WTC11 (cell line): ENCODE measurements at regions not wholly inside any gene's neighbourhood (a gene's known extent, or its start where the extent isn't known, plus 50 kb on each side); places are given as distances from the start of the nearest gene placed in this dataset.

Experiments used
- ATAC-seq: fragments of 200-7000 bp; cut with Tn5 transposase; 2 replicates; pipeline ENCODE4 v1.10.0; 2021; ENCODE audit warnings: mild to moderate bottlenecking, moderate library complexity
- CTCF ChIA-PET: fragments of 300-600 bp; sonication (Branson Sonifier 250); formaldehyde crosslinking; loops from one replicate; lab custom pipeline; 2021; ENCODE audit warnings: antibody characterized with exemption; lab: Charles Lee
- POLR2A ChIA-PET: fragments of 350-600 bp; sonication (Branson Sonifier 250); formaldehyde crosslinking; loops from one replicate; lab custom pipeline; 2021; ENCODE audit warnings: antibody characterized with exemption; lab: Charles Lee
- DNase-seq: peaks from one replicate; pipeline ENCODE4 v3.0.0; 2021; ENCODE audit warnings: low spot score
- H3K27ac Mint-ChIP-seq: 2 replicates; pipeline ENCODE4 v1.8.0; 2021; ENCODE audit warnings: mixed read lengths
- H3K27me3 Mint-ChIP-seq: 2 replicates; pipeline ENCODE4 v1.8.0; 2021; ENCODE audit warnings: low read depth, mild to moderate bottlenecking, moderate library complexity, mixed read lengths
- H3K36me3 Mint-ChIP-seq: 2 replicates; pipeline ENCODE4 v1.8.0; 2021; ENCODE audit warnings: mixed read lengths
- H3K4me1 Mint-ChIP-seq: 2 replicates; pipeline ENCODE4 v1.8.0; 2022; ENCODE audit warnings: mixed read lengths
- H3K4me3 Mint-ChIP-seq: 2 replicates; pipeline ENCODE4 v1.8.0; 2021; ENCODE audit warnings: mild to moderate bottlenecking, moderate library complexity, mixed read lengths
- H3K9me3 Mint-ChIP-seq: 2 replicates; pipeline ENCODE4 v1.8.0; 2021; ENCODE audit warnings: mixed read lengths
- CREB1 ChIP-seq: sonication (generic); formaldehyde crosslinking; IDR thresholded peaks from 2 replicates; pipeline ENCODE4 v1.8.0; 2023; ENCODE audit warnings: mild to moderate bottlenecking, missing genetic modification reagents
- E2F1 ChIP-seq: sonication (generic); formaldehyde crosslinking; IDR thresholded peaks from 2 replicates; pipeline ENCODE4 v1.8.0; 2022; ENCODE audit warnings: mild to moderate bottlenecking, missing genetic modification reagents
- E2F4 ChIP-seq: sonication (generic); formaldehyde crosslinking; IDR thresholded peaks from 2 replicates; pipeline ENCODE4 v1.8.1; 2022; ENCODE audit warnings: low read depth, mild to moderate bottlenecking, moderate library complexity, missing genetic modification reagents, borderline replicate concordance
- ELF4 ChIP-seq: sonication (generic); formaldehyde crosslinking; IDR thresholded peaks from 2 replicates; pipeline ENCODE4 v1.8.1; 2022; ENCODE audit warnings: low read depth, mild to moderate bottlenecking, moderate library complexity, missing genetic modification reagents
- ETV6 ChIP-seq: sonication (generic); formaldehyde crosslinking; IDR thresholded peaks from 2 replicates; pipeline ENCODE4 v1.8.1; 2022; ENCODE audit warnings: mild to moderate bottlenecking, missing genetic modification reagents
- FOXP1 ChIP-seq: sonication (generic); formaldehyde crosslinking; IDR thresholded peaks from 2 replicates; pipeline ENCODE4 v1.8.0; 2022; ENCODE audit warnings: missing genetic modification reagents, mild to moderate bottlenecking, moderate library complexity, borderline replicate concordance
- GABPB1 ChIP-seq: sonication (generic); formaldehyde crosslinking; IDR thresholded peaks from 2 replicates; pipeline ENCODE4 v1.8.1; 2023; ENCODE audit warnings: mild to moderate bottlenecking, missing genetic modification reagents
- KAT7 ChIP-seq: sonication (generic); formaldehyde crosslinking; IDR thresholded peaks from 2 replicates; pipeline ENCODE4 v1.8.1; 2023; ENCODE audit warnings: missing genetic modification reagents, mild to moderate bottlenecking, borderline replicate concordance
- NR3C1 ChIP-seq: sonication (generic); formaldehyde crosslinking; conservative IDR thresholded peaks from 2 replicates; pipeline ENCODE4 v1.8.1; 2023; ENCODE audit warnings: low read depth, mild to moderate bottlenecking, missing genetic modification reagents
- RELA ChIP-seq: sonication (generic); formaldehyde crosslinking; IDR thresholded peaks from 2 replicates; pipeline ENCODE4 v1.8.1; 2022; ENCODE audit warnings: missing genetic modification reagents, mild to moderate bottlenecking, borderline replicate concordance
- STAT6 ChIP-seq: sonication (generic); formaldehyde crosslinking; conservative IDR thresholded peaks from 2 replicates; pipeline ENCODE4 v1.8.1; 2023; ENCODE audit warnings: mild to moderate bottlenecking, low read depth, missing genetic modification reagents, moderate library complexity
- TEAD1 ChIP-seq: sonication (generic); formaldehyde crosslinking; IDR thresholded peaks from 2 replicates; pipeline ENCODE4 v1.8.0; 2022; ENCODE audit warnings: mild to moderate bottlenecking, missing genetic modification reagents
- ZNF263 ChIP-seq: sonication (generic); formaldehyde crosslinking; IDR thresholded peaks from 2 replicates; pipeline ENCODE4 v1.8.1; 2022; ENCODE audit warnings: low read depth, mild to moderate bottlenecking, moderate library complexity, missing genetic modification reagents
- ZNF425 ChIP-seq: fragments of 250-450 bp; sonication (Bioruptor Pico); conservative IDR thresholded peaks from 2 replicates; pipeline ENCODE4 v1.9.0; 2021; ENCODE audit warnings: mild to moderate bottlenecking
- TF ChIP-seq, protein P1 (sequence below): sonication (generic); formaldehyde crosslinking; IDR thresholded peaks from 2 replicates; pipeline ENCODE4 v1.8.1; 2022; ENCODE audit warnings: low read depth, missing genetic modification reagents, borderline replicate concordance
- TF ChIP-seq, protein P2 (sequence below): sonication (generic); formaldehyde crosslinking; IDR thresholded peaks from 2 replicates; pipeline ENCODE4 v1.8.1; 2023; ENCODE audit warnings: mild to moderate bottlenecking, missing genetic modification reagents, moderate library complexity
- TF ChIP-seq, protein P3 (sequence below): sonication (generic); formaldehyde crosslinking; IDR thresholded peaks from 2 replicates; pipeline ENCODE4 v1.8.0; 2022; ENCODE audit warnings: missing genetic modification reagents
- TF ChIP-seq, protein P4 (sequence below): sonication (generic); formaldehyde crosslinking; IDR thresholded peaks from 2 replicates; pipeline ENCODE4 v1.8.0; 2023; ENCODE audit warnings: missing genetic modification reagents
- TF ChIP-seq, protein P5 (sequence below): sonication (generic); formaldehyde crosslinking; IDR thresholded peaks from 2 replicates; pipeline ENCODE4 v1.8.1; 2023; ENCODE audit warnings: mild to moderate bottlenecking, missing genetic modification reagents

DNA sequence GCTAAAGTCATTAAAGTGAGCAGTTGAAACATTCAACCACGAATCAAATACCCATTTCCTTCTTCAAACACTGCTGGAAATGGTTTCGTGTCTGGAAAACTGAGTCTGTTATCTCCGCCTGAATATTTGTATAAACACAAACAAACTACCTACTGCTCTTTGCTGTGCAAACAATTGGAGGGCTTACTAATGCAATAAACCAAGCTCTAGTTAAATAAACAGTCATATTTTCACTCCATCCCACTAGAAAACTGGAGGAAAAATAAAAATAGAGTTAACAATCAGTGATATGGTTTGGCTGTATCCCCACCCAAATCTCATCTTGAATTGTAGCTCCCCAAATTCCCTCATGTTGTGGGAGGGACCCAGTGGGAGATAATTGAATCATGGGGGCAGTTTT lies 397.6 kb downstream of the RASEF start (continued):
- TF ChIP-seq E2F1 (CRISPR knock-in tag): no peak
- TF ChIP-seq, protein P1, sequence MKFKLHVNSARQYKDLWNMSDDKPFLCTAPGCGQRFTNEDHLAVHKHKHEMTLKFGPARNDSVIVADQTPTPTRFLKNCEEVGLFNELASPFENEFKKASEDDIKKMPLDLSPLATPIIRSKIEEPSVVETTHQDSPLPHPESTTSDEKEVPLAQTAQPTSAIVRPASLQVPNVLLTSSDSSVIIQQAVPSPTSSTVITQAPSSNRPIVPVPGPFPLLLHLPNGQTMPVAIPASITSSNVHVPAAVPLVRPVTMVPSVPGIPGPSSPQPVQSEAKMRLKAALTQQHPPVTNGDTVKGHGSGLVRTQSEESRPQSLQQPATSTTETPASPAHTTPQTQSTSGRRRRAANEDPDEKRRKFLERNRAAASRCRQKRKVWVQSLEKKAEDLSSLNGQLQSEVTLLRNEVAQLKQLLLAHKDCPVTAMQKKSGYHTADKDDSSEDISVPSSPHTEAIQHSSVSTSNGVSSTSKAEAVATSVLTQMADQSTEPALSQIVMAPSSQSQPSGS (CRISPR knock-in tag): no peak
- no peak for TF ChIP-seq ETV6
- no peak for TF ChIP-seq GABPB1 (CRISPR knock-in tag)
- TF ChIP-seq CREB1: no peak
- TF ChIP-seq ZNF425: no peak
- no peak for TF ChIP-seq RELA (CRISPR knock-in tag)
- TF ChIP-seq NR3C1: no peak

DNA sequence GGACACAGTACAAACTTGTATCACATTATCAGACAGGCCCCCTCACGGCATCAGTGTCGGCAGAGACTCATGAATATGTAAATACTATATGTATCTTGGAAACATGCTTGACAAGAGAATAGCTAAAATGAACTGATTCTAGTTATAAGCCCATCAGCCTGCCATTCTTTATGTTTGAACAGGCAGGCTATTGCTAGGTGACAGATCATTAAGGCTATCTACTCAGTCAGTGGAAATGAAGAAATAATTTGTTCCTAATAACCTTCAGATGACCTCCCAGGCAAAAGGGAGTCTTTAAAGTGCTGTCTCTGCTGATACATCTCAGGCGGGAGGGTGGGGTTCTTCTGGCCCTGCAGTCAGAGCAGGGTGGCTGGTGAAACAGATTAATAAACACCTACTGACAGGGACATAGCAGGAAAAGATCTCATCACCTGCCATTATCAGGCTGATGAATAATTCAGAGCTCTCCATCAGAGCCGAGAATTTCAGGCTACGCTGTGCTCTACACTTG lies 394.2 kb downstream of the RASEF start:
- Mint-ChIP-seq H3K36me3 (no peaks in the 10 kb centered on the region), H3K27ac (no peak overlapping the region), H3K9me3 (no peaks in the 10 kb centered on the region), H3K27me3 (no peaks in the 10 kb centered on the region; the same call in 1 of the 2 replicates), H3K4me1 (peaks cover 19% of the 10 kb centered on the region), H3K4me3 (no peak overlapping the region)
- DNase-seq (no peak), ATAC-seq (no peak)
- ChIA-PET CTCF (no interaction called here), POLR2A (no interaction called here)
- no peak for TF ChIP-seq ZNF263
- no peak for TF ChIP-seq STAT6
- TF ChIP-seq, protein P2, sequence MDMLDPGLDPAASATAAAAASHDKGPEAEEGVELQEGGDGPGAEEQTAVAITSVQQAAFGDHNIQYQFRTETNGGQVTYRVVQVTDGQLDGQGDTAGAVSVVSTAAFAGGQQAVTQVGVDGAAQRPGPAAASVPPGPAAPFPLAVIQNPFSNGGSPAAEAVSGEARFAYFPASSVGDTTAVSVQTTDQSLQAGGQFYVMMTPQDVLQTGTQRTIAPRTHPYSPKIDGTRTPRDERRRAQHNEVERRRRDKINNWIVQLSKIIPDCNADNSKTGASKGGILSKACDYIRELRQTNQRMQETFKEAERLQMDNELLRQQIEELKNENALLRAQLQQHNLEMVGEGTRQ (CRISPR knock-in tag): no peak
- no peak for TF ChIP-seq FOXP1 (CRISPR knock-in tag)
- no peak for TF ChIP-seq E2F4 (CRISPR knock-in tag)
- no peak for TF ChIP-seq ELF4 (CRISPR knock-in tag)
- no peak for TF ChIP-seq KAT7 (CRISPR knock-in tag)
- TF ChIP-seq NR3C1: no peak
- TF ChIP-seq, protein P3, sequence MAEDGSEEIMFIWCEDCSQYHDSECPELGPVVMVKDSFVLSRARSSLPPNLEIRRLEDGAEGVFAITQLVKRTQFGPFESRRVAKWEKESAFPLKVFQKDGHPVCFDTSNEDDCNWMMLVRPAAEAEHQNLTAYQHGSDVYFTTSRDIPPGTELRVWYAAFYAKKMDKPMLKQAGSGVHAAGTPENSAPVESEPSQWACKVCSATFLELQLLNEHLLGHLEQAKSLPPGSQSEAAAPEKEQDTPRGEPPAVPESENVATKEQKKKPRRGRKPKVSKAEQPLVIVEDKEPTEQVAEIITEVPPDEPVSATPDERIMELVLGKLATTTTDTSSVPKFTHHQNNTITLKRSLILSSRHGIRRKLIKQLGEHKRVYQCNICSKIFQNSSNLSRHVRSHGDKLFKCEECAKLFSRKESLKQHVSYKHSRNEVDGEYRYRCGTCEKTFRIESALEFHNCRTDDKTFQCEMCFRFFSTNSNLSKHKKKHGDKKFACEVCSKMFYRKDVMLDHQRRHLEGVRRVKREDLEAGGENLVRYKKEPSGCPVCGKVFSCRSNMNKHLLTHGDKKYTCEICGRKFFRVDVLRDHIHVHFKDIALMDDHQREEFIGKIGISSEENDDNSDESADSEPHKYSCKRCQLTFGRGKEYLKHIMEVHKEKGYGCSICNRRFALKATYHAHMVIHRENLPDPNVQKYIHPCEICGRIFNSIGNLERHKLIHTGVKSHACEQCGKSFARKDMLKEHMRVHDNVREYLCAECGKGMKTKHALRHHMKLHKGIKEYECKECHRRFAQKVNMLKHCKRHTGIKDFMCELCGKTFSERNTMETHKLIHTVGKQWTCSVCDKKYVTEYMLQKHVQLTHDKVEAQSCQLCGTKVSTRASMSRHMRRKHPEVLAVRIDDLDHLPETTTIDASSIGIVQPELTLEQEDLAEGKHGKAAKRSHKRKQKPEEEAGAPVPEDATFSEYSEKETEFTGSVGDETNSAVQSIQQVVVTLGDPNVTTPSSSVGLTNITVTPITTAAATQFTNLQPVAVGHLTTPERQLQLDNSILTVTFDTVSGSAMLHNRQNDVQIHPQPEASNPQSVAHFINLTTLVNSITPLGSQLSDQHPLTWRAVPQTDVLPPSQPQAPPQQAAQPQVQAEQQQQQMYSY (CRISPR knock-in tag): no peak
- TF ChIP-seq, protein P4, sequence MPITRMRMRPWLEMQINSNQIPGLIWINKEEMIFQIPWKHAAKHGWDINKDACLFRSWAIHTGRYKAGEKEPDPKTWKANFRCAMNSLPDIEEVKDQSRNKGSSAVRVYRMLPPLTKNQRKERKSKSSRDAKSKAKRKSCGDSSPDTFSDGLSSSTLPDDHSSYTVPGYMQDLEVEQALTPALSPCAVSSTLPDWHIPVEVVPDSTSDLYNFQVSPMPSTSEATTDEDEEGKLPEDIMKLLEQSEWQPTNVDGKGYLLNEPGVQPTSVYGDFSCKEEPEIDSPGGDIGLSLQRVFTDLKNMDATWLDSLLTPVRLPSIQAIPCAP (CRISPR knock-in tag): no peak
- no peak for TF ChIP-seq RELA (CRISPR knock-in tag)
- TF ChIP-seq, protein P5, sequence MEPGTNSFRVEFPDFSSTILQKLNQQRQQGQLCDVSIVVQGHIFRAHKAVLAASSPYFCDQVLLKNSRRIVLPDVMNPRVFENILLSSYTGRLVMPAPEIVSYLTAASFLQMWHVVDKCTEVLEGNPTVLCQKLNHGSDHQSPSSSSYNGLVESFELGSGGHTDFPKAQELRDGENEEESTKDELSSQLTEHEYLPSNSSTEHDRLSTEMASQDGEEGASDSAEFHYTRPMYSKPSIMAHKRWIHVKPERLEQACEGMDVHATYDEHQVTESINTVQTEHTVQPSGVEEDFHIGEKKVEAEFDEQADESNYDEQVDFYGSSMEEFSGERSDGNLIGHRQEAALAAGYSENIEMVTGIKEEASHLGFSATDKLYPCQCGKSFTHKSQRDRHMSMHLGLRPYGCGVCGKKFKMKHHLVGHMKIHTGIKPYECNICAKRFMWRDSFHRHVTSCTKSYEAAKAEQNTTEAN (CRISPR knock-in tag): no peak
- TF ChIP-seq TEAD1 (CRISPR knock-in tag): no peak
